ENCODE measurements at regions not wholly inside any gene's neighbourhood (a gene's known extent, or its start where the extent isn't known, plus 50 kb on each side); places are given as distances from the start of the nearest gene placed in this dataset.

DNA sequence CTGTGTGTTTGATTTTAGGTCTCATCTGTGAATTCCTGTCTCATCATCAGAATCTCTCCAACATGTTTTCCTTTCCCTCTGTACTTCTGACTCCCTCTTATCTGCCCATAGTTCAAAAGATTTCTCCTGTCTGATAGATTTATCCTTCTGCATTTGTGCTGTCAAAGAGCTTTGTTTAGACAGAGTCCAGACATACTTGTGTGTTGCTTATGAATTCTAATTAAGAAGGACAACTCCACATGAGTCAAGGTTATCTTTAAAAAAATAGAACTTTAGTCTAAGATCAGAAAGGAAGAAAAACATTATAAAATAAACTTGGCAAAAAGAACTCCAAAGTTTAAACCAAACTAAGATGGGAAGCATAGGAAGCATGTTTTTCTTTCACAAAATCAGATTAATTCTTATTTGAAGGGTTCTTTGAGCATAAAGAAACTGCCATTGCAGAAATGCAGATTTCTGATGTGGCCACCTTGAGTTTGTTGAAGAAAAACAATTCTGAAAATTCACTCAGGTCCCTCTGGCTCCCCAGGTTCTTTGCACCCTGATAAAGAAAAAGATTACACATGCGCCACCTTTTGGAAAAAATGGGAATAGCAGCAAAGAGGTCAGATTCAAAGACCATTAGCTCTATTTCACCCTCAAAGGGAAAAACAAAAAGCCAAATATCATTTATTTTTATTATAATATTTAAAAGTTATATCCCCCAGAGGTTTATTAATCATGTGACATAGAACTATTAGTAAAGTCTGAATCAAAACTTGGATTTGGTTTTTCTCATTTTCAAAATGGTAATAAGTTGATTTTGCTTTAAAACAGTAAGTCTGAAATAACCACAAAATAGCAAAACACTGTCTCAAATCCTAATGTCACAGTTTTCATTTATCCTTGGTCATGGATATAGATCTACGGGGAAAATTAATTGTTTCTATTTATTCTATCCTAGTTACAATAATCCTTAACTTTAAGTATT, 143.7 kb upstream of the DCN start:
- TF ChIP-seq EZH2phosphoT487 (IDR thresholded peaks at IDR 0.05; ENCODE audit: low read length): no peak
- no peak for TF ChIP-seq EZH2 (optimal IDR thresholded peaks at IDR 0.05; ENCODE audit: low read depth, low read length)
- peak; percentile 68 for TF ChIP-seq CTCF (IDR thresholded peaks at IDR 0.05; ENCODE audit: low read length)
- Histone ChIP-seq H4K20me1 (ENCODE audit: insufficient read depth, low read length) (no peaks in the 10 kb centered on the region), H3K9ac (ENCODE audit: low read length) (no peak overlapping the region), H3K36me3 (replicated peaks; ENCODE audit: insufficient read depth, low read length) (no peaks in the 10 kb centered on the region), H3K4me3 (ENCODE audit: low read length) (no peak overlapping the region), H3F3A (ENCODE audit: insufficient read depth, low read length) (no peaks in the 10 kb centered on the region), H3K9me2 (replicated peaks; ENCODE audit: insufficient read depth, low read length) (no peaks in the 10 kb centered on the region), H3K9me3 (replicated peaks; ENCODE audit: insufficient read depth, low read length) (no peaks in the 10 kb centered on the region), H3K27me3 (replicated peaks; ENCODE audit: insufficient read depth, low read length) (no peaks in the 10 kb centered on the region), H2AFZ (ENCODE audit: low read length) (no peak overlapping the region), H3K4me2 (ENCODE audit: low read depth, low read length) (no peak overlapping the region), H3K79me2 (ENCODE audit: low read length) (no peaks in the 10 kb centered on the region), H3K4me1 (ENCODE audit: low read length) (no peaks in the 10 kb centered on the region), H3K27ac (ENCODE audit: low read length) (no peak overlapping the region)
- DNase-seq: peak; percentile 63

DNA sequence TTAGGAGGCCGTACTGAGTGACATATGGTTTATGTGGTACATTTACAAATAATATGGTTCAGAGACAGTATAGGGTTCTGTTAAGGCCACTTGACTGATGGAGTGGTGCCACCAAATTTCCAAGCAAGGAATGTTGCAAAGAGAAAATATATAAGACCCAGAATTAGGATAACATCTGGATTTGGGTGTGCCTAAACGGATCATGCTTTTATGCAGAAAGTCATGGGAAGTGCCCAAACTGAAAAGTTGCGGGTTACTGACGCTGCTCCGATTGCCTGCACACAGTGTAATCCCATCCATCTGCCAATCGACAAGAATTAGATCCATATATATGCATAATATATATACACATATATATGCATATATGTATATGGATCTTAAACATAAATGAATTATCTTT, 138.4 kb upstream of the DCN start:
- Histone ChIP-seq H3K4me2 (ENCODE audit: low read depth, low read length) (no peak overlapping the region), H3K4me3 (ENCODE audit: low read length) (no peak overlapping the region), H3K9ac (ENCODE audit: low read length) (no peak overlapping the region), H3K79me2 (ENCODE audit: low read length) (no peaks in the 10 kb centered on the region), H3K27ac (ENCODE audit: low read length) (no peak overlapping the region), H3K4me1 (ENCODE audit: low read length) (no peaks in the 10 kb centered on the region), H3K36me3 (replicated peaks; ENCODE audit: insufficient read depth, low read length) (no peaks in the 10 kb centered on the region), H2AFZ (ENCODE audit: low read length) (no peak overlapping the region), H3K9me3 (replicated peaks; ENCODE audit: insufficient read depth, low read length) (no peaks in the 10 kb centered on the region), H4K20me1 (ENCODE audit: insufficient read depth, low read length) (no peaks in the 10 kb centered on the region), H3F3A (ENCODE audit: insufficient read depth, low read length) (no peaks in the 10 kb centered on the region), H3K9me2 (replicated peaks; ENCODE audit: insufficient read depth, low read length) (no peaks in the 10 kb centered on the region), H3K27me3 (replicated peaks; ENCODE audit: insufficient read depth, low read length) (no peaks in the 10 kb centered on the region)
- TF ChIP-seq EZH2phosphoT487 (IDR thresholded peaks at IDR 0.05; ENCODE audit: low read length): no peak
- TF ChIP-seq CTCF (IDR thresholded peaks at IDR 0.05; ENCODE audit: low read length): no peak
- TF ChIP-seq EZH2 (optimal IDR thresholded peaks at IDR 0.05; ENCODE audit: low read depth, low read length): no peak
- DNase-seq: no peak

DNA sequence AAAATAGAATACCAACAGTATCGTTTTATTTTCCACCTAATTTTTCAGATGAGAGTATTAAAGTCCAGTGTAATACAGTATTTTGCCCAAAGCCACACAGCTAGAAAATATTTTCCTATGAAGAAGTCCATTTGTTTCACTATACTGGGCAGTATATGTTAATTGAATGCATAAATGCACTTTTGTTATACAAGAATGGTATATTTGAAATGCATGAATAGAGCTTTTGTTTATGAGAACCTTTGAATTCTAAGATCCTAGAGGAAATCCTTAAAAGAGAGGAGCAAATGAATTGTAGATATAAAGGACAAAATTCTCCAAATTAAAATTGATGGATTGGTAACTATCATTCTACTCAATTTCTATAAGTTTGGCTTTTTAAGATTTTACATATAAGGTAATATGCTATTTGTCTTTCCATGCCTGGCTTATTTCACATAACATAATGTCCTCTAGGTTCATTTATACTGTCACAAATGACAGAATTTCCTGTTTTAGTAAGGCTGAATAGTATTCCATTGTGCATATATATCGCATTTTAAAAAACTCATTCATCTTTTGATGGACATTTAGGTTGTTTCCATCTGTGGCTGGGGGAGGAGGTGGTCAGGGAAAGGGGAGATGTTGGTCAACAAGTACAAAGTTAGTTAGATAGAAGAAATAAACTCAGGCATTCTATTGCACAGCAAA, 136.6 kb upstream of the DCN start:
- no peak overlapping the region for H3K4me3 ChIP-seq (ENCODE audit: low read length)
- H3K27ac ChIP-seq (ENCODE audit: low read length): no peak overlapping the region
- H3K79me2 ChIP-seq (ENCODE audit: low read length): no peaks in the 10 kb centered on the region
- no peaks in the 10 kb centered on the region for H3K9me3 ChIP-seq (replicated peaks; ENCODE audit: insufficient read depth, low read length)
- H2AFZ ChIP-seq (ENCODE audit: low read length): no peak overlapping the region
- no peaks in the 10 kb centered on the region for H3K4me1 ChIP-seq (ENCODE audit: low read length)
- H3K9me2 ChIP-seq (replicated peaks; ENCODE audit: insufficient read depth, low read length): no peaks in the 10 kb centered on the region
- no peak overlapping the region for H3K9ac ChIP-seq (ENCODE audit: low read length)
- H3K4me2 ChIP-seq (ENCODE audit: low read depth, low read length): no peak overlapping the region
- no peak for DNase-seq
- no peaks in the 10 kb centered on the region for H3K36me3 ChIP-seq (replicated peaks; ENCODE audit: insufficient read depth, low read length)
- H4K20me1 ChIP-seq (ENCODE audit: insufficient read depth, low read length): no peaks in the 10 kb centered on the region
- H3F3A ChIP-seq (ENCODE audit: insufficient read depth, low read length): no peaks in the 10 kb centered on the region
- no peak for TF ChIP-seq EZH2phosphoT487 (IDR thresholded peaks at IDR 0.05; ENCODE audit: low read length)
- TF ChIP-seq CTCF (IDR thresholded peaks at IDR 0.05; ENCODE audit: low read length): no peak
- TF ChIP-seq EZH2 (optimal IDR thresholded peaks at IDR 0.05; ENCODE audit: low read depth, low read length): no peak
- H3K27me3 ChIP-seq (replicated peaks; ENCODE audit: insufficient read depth, low read length): no peaks in the 10 kb centered on the region
